KMS-11 (cell line): ENCODE measurements at regions not wholly inside any gene's neighbourhood (a gene's known extent, or its start where the extent isn't known, plus 50 kb on each side); places are given as distances from the start of the nearest gene placed in this dataset.
"Not testable (repeated sequence)": the region's sequence is repeated elsewhere in the genome, so short reads cannot be mapped to it uniquely, and the experiment has no call there.

Experiments
- H2AFZ ChIP-seq: fragments of 200-600 bp; sonication (generic); 2 replicates; pipeline ENCODE4 v1.6.1; 2016; ENCODE audit warnings: antibody characterized with exemption, mixed run types, low read depth
- H3K27ac ChIP-seq: fragments of 200-600 bp; sonication (generic); 2 replicates; pipeline ENCODE4 v1.6.1; 2016; ENCODE audit warnings: mild to moderate bottlenecking, mixed run types
- H3K27me3 ChIP-seq: fragments of 200-600 bp; sonication (generic); 2 replicates; pipeline ENCODE4 v1.6.1; 2017; ENCODE audit warnings: mild to moderate bottlenecking, low read depth, mixed run types, moderate library complexity; ENCODE audit not compliant: insufficient read depth
- H3K36me3 ChIP-seq: fragments of 200-600 bp; sonication (generic); 2 replicates; pipeline ENCODE4 v1.6.1; 2017; ENCODE audit warnings: mild to moderate bottlenecking, mixed run types; ENCODE audit not compliant: insufficient read depth
- H3K4me1 ChIP-seq: fragments of 200-600 bp; sonication (generic); 2 replicates; pipeline ENCODE4 v1.6.1; 2016; ENCODE audit warnings: mild to moderate bottlenecking, low read depth, mixed run types; ENCODE audit not compliant: poor library complexity, severe bottlenecking
- H3K4me2 ChIP-seq: fragments of 200-600 bp; sonication (generic); 2 replicates; pipeline ENCODE4 v1.7.0; 2016; ENCODE audit warnings: mild to moderate bottlenecking, mixed run types
- H3K4me3 ChIP-seq: fragments of 200-600 bp; sonication (generic); IDR thresholded peaks from 2 replicates; pipeline ENCODE4 v1.6.1; 2017; ENCODE audit warnings: low read depth, low read length, mixed read lengths; ENCODE audit not compliant: insufficient read depth
- H3K79me2 ChIP-seq: fragments of 200-600 bp; sonication (generic); 2 replicates; pipeline ENCODE4 v1.6.1; 2016; ENCODE audit warnings: low read depth, mixed run types; ENCODE audit not compliant: insufficient read depth
- H3K9ac ChIP-seq: fragments of 200-600 bp; sonication (generic); 2 replicates; pipeline ENCODE4 v1.6.1; 2016; ENCODE audit warnings: mild to moderate bottlenecking, mixed run types
- H4K20me1 ChIP-seq: fragments of 200-600 bp; sonication (generic); 2 replicates; pipeline ENCODE4 v1.6.1; 2016; ENCODE audit warnings: mild to moderate bottlenecking, mixed run types; ENCODE audit not compliant: insufficient read depth
- TF ChIP-seq, protein P1 (sequence below): fragments of 200-600 bp; sonication (generic); conservative IDR thresholded peaks from 2 replicates; pipeline ENCODE4 v1.6.1; 2017; ENCODE audit warnings: low read depth, mild to moderate bottlenecking, antibody characterized with exemption, low read length, moderate library complexity, mixed read lengths

DNA sequence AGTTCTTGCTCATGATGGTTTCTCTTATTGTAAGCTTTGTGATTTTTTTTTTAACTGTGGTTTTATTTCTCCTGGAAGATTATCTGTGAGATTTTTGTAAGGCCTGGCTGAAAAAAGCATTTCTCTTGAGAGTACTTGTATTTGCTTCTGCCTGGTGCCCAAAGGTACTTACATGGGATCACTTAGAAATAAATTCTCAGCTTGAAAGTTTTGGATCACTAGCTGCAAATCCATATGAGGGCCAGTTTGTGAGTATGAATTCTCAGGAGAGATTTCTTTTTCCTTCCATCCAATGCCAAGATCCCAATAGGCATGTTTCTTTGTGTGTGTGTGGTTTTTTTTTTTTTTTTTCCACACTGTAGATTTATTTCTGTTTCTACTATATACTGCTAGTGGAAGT is 1884.7 kb upstream of the PCDH7 start:
- no peaks in the 10 kb centered on the region for H3K36me3 ChIP-seq
- H3K4me3 ChIP-seq: no peak overlapping the region
- no peak overlapping the region for H3K4me2 ChIP-seq
- no peaks in the 10 kb centered on the region for H3K27me3 ChIP-seq
- no peaks in the 10 kb centered on the region for H4K20me1 ChIP-seq
- no peaks in the 10 kb centered on the region for H3K79me2 ChIP-seq
- TF ChIP-seq, protein P1, sequence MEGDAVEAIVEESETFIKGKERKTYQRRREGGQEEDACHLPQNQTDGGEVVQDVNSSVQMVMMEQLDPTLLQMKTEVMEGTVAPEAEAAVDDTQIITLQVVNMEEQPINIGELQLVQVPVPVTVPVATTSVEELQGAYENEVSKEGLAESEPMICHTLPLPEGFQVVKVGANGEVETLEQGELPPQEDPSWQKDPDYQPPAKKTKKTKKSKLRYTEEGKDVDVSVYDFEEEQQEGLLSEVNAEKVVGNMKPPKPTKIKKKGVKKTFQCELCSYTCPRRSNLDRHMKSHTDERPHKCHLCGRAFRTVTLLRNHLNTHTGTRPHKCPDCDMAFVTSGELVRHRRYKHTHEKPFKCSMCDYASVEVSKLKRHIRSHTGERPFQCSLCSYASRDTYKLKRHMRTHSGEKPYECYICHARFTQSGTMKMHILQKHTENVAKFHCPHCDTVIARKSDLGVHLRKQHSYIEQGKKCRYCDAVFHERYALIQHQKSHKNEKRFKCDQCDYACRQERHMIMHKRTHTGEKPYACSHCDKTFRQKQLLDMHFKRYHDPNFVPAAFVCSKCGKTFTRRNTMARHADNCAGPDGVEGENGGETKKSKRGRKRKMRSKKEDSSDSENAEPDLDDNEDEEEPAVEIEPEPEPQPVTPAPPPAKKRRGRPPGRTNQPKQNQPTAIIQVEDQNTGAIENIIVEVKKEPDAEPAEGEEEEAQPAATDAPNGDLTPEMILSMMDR: no peak
- H2AFZ ChIP-seq: no peak overlapping the region
- no peaks in the 10 kb centered on the region for H3K4me1 ChIP-seq
- H3K27ac ChIP-seq: no peak overlapping the region
- H3K9ac ChIP-seq: no peak overlapping the region

DNA sequence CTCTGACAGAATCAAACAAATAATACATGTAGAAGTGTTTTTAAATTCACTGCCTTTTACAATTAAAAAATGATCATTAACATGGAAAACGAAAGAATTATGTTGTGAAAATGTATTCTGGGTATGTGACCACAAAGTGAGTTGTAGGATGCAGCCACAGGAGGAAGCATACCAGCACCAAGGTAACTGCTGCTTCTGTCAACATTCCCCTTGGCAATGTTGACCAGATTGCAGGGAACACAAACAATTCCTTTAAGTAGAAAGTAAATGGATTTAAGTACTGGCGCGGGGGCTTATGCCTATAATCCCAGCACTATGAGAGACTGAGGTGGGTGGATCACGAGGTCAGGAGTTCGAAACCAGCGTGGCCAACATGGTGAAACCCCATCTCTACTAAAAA is 1877.9 kb upstream of the PCDH7 start:
- H3K79me2 ChIP-seq: no peaks in the 10 kb centered on the region
- no peaks in the 10 kb centered on the region for H3K36me3 ChIP-seq
- no peaks in the 10 kb centered on the region for H4K20me1 ChIP-seq
- no peak overlapping the region for H3K27ac ChIP-seq
- no peak overlapping the region for H3K4me3 ChIP-seq
- H3K27me3 ChIP-seq: no peaks in the 10 kb centered on the region
- H3K4me1 ChIP-seq: no peaks in the 10 kb centered on the region
- H2AFZ ChIP-seq: no peak overlapping the region
- no peak overlapping the region for H3K9ac ChIP-seq
- H3K4me2 ChIP-seq: no peak overlapping the region
- TF ChIP-seq, protein P1: no peak

DNA sequence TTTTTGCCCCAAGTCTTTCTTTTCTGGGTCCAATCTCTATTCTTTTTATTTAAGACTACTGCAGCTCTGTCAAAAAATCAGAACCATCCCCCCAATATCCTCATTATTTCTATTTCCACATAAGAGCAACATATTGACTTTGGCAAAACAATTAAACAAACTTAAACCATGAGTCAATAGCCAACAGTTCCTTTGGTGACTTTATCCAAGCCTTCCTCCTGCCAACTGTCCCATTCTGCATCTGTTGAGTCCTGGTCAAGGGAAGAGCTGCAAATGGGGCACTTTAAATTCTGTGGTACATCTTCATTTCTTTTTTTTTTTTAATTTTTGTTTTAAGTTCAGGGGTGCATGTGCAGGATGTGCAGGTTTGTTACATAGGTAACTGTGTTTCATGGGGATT is 1875.0 kb upstream of the PCDH7 start:
- Histone ChIP-seq H3K27me3 (no peaks in the 10 kb centered on the region), H3K79me2 (no peaks in the 10 kb centered on the region), H3K4me2 (no peak overlapping the region), H3K27ac (no peak overlapping the region), H3K4me3 (no peak overlapping the region), H3K36me3 (no peaks in the 10 kb centered on the region), H3K4me1 (no peaks in the 10 kb centered on the region), H4K20me1 (no peaks in the 10 kb centered on the region), H2AFZ (no peak overlapping the region), H3K9ac (no peak overlapping the region)
- TF ChIP-seq, protein P1: no peak

DNA sequence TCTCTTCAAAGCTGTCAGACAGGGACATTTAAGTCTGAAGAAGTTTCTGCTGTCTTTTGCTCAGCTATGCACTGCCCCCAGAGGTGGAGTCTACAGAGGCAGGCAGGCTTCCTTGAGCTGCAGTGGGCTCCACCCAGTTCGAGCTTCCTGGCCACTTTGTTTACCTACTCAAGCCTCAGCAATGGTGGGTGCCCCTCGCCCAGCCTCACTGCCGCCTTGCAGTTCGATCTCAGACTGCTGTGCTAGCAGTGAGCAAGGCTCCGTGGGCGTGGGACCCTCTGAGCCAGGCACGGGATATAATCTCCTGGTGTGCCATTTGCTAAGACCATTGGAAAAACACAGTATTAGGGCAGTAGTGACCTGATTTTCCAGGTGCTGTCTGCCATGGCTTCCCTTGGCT is 1863.1 kb upstream of the PCDH7 start:
- H3K27ac ChIP-seq, H4K20me1 ChIP-seq, H3K36me3 ChIP-seq, H3K4me2 ChIP-seq, H3K4me1 ChIP-seq, H3K4me3 ChIP-seq, H3K27me3 ChIP-seq, H2AFZ ChIP-seq, H3K79me2 ChIP-seq, H3K9ac ChIP-seq: not testable (repeated sequence)

DNA sequence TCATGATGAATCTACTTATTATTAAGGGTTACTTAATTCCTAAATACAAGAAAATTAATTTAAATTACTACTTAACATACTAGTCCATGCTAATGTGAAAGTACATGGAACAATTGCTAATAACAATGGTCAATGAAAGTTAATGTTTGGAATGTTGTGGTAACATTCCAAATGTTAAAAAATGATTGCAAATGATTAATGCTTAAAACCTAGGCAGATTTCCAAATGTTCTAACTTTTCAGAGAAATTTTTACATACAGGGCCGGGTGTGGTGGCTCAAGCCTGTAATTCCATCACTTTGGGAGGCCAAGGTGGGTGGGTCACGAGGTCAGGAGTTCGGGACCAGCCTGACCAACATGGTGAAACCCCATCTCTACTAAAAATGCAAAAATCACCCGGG is 1851.3 kb upstream of the PCDH7 start:
- Histone ChIP-seq H3K9ac (no peak overlapping the region), H3K27me3 (no peaks in the 10 kb centered on the region), H4K20me1 (no peaks in the 10 kb centered on the region), H3K4me2 (no peak overlapping the region), H3K36me3 (no peaks in the 10 kb centered on the region), H3K79me2 (no peaks in the 10 kb centered on the region), H3K27ac (no peak overlapping the region), H2AFZ (no peak overlapping the region), H3K4me3 (no peak overlapping the region), H3K4me1 (no peaks in the 10 kb centered on the region)
- TF ChIP-seq, protein P1: no peak
